Bronchial epithelial cell (primary cell): ENCODE measurements at regions not wholly inside any gene's neighbourhood (a gene's known extent, or its start where the extent isn't known, plus 50 kb on each side); places are given as distances from the start of the nearest gene placed in this dataset.

Experiments used
- DNase-seq: peaks from one replicate; pipeline ENCODE4 v3.0.0-alpha.2; 2010; ENCODE audit warnings: low read depth
- FAIRE-seq: peaks from 2 replicates; lab custom pipeline; 2011; peaks lifted over from hg19 to GRCh38; lab: Jason Lieb, UNC
- H3K27me3 ChIP-seq: 2 replicates; pipeline ENCODE4 v1.5.1; 2011; ENCODE audit warnings: low read length; ENCODE audit not compliant: control insufficient read depth, insufficient read depth
- H3K36me3 ChIP-seq: 2 replicates; pipeline ENCODE4 v1.5.1; 2011; ENCODE audit warnings: low read length; ENCODE audit not compliant: control insufficient read depth, insufficient read depth
- H3K4me3 ChIP-seq: 2 replicates; pipeline ENCODE4 v1.5.1; 2011; ENCODE audit warnings: mild to moderate bottlenecking, low read depth, low read length, control low read depth
- TF ChIP-seq, protein P1 (sequence below): IDR thresholded peaks from 2 replicates; pipeline ENCODE4 v1.5.1; 2011; ENCODE audit warnings: mild to moderate bottlenecking, moderate library complexity, low read length, control low read depth, inconsistent platforms; ENCODE audit not compliant: insufficient read depth, severe bottlenecking

DNA sequence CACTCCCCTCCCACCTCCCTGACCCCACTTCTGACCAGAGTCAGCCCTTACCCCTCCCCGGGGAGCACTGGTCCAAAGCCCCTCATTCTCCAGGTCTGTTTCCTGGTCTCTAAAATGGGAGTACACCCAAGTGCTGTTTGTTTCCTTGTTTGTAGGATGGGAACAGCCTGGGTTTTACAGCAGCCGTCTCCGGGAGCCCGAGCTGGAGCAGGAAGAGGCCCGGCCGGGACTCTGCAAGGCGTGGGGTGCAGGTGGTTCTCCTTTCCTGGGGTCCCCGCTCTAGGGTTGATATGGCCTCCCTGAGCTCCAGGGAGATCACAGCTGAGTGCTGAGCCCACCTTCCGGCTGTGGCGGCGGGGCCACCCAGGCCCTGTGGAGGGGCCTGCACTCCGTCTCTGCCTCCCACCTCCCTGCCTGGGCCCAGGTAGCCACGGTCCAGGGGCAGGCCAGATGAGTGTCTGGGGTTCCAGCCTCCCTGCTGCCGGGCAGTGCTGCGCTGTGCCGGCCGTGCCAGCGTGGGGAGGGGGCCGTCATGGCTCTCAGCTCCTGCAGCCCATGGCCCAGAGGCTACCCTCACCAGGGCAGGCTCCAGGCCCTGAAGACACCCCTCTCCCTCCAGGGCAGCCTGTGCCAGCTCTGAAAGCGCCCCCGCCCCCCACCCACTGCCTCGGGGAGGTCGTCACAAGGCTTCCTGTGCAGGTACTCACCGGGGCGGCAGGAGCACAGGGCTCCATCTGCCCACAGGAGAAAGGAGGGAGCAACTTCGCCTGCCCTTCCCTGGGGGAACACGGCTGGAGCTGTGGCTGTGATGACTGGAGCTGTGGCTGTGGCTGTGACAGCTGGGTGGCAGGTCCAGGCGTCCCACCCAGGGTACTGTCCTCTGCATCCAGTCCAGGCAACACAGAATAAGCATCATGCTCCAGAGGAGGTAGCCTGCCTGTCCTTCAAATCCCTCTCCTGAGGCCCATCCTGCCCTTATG is 98.8 kb downstream of the ADRA2C start:
- H3K27me3 ChIP-seq: no peaks in the 10 kb centered on the region
- DNase-seq (no peak), FAIRE-seq (no peak)
- no peak overlapping the region for H3K4me3 ChIP-seq
- TF ChIP-seq, protein P1, sequence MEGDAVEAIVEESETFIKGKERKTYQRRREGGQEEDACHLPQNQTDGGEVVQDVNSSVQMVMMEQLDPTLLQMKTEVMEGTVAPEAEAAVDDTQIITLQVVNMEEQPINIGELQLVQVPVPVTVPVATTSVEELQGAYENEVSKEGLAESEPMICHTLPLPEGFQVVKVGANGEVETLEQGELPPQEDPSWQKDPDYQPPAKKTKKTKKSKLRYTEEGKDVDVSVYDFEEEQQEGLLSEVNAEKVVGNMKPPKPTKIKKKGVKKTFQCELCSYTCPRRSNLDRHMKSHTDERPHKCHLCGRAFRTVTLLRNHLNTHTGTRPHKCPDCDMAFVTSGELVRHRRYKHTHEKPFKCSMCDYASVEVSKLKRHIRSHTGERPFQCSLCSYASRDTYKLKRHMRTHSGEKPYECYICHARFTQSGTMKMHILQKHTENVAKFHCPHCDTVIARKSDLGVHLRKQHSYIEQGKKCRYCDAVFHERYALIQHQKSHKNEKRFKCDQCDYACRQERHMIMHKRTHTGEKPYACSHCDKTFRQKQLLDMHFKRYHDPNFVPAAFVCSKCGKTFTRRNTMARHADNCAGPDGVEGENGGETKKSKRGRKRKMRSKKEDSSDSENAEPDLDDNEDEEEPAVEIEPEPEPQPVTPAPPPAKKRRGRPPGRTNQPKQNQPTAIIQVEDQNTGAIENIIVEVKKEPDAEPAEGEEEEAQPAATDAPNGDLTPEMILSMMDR: no peak
- H3K36me3 ChIP-seq: no peaks in the 10 kb centered on the region

DNA sequence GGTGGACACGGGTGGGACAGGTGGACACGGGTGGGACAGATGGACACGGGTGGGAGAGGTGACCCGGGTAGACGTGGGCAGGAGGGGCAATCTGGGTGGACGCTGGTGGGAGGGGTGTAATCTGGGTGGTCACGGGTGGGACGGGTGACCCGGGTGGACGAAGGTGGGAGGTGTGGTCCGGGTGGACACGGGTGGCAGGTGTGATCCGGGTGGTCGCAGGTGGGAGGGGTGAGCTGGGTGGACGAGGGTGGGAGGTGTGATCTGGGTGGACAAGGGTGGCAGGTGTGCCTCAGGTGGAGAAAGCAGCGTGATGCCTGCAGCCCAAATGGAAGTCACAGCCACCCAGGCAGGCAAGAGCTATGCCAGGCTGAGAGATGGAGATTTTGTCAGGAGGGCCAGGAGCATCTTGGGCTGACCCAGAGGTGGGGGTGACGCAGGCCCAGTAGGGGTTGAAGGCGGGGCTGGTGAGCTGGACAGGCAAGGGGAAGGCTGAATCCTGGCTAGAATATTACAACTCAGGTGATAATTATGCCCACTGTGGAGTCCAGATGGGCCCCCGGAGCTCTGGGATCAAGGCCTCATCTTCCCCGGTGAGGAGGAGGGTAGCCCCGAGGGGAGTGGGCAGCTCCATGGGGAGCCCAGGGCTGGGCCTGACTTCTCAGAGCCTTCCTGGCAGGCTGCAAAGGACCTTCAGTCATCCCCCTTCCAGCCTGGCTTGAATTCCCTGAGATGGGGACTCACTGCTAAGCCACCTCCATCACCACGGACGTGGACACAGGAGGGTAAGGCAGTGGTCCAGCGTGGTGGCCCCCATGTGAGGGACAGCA is 100.0 kb downstream of the ADRA2C start:
- peaks cover 3% of the 10 kb centered on the region for H3K27me3 ChIP-seq
- no peak for DNase-seq
- no peak overlapping the region for H3K4me3 ChIP-seq
- FAIRE-seq: no peak
- TF ChIP-seq, protein P1: no peak
- no peaks in the 10 kb centered on the region for H3K36me3 ChIP-seq

DNA sequence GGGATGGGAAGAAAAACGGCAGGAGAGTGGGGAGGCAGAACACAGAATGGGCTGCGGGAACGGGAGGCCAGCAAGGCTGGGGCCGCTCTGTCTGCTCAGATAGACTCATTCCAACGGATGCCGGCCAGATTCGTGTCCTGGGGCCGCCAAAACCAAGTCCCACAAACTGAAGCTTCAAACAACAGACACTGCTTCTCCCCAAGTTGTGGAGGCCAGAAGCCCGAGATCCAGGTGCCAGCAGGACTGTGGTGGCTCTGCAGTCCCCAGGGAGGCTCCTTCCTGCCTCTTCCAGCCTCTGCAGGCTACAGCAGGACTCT is 100.6 kb downstream of the ADRA2C start:
- H3K27me3 ChIP-seq: peaks cover 6% of the 10 kb centered on the region
- no peak overlapping the region for H3K4me3 ChIP-seq
- no peak for FAIRE-seq
- TF ChIP-seq, protein P1: no peak
- no peak for DNase-seq
- no peaks in the 10 kb centered on the region for H3K36me3 ChIP-seq

DNA sequence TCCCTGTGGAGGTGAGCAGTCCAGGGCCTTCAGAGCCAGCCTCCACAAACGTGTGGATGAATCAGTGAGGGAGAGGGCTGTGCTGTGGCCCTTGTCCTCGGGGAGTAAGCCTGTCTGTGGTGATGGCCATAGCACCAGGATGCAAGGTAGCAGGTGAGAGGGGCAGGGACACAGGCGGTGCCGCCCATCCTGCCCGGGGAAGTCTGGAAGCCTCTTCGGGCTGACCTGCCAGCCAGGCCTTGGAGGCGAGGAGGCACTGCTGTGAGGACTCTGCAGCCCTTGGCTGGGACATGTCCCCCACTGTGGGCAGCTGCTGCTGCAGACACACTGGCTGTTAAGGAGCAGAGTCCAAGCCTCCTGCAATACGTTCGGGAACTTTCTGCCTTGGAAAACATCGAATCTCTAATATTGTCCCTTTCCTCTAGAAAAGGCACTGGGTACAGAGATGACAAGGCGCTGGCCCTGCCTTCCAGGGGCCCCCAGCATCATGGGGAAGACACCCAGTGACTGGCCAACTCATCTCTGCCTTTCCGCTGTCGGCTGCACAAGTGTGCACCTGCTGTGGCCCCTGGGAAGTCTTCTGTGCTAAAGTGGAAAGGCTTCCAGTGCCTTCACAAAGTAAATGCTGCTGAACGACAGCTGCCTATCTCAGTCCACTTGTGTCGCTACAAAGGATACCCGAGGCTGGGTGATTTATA is 101.4 kb downstream of the ADRA2C start:
- H3K4me3 ChIP-seq: no peak overlapping the region
- DNase-seq (no peak), FAIRE-seq (no peak)
- TF ChIP-seq, protein P1: no peak
- H3K27me3 ChIP-seq: peaks cover 7% of the 10 kb centered on the region
- H3K36me3 ChIP-seq: no peaks in the 10 kb centered on the region

DNA sequence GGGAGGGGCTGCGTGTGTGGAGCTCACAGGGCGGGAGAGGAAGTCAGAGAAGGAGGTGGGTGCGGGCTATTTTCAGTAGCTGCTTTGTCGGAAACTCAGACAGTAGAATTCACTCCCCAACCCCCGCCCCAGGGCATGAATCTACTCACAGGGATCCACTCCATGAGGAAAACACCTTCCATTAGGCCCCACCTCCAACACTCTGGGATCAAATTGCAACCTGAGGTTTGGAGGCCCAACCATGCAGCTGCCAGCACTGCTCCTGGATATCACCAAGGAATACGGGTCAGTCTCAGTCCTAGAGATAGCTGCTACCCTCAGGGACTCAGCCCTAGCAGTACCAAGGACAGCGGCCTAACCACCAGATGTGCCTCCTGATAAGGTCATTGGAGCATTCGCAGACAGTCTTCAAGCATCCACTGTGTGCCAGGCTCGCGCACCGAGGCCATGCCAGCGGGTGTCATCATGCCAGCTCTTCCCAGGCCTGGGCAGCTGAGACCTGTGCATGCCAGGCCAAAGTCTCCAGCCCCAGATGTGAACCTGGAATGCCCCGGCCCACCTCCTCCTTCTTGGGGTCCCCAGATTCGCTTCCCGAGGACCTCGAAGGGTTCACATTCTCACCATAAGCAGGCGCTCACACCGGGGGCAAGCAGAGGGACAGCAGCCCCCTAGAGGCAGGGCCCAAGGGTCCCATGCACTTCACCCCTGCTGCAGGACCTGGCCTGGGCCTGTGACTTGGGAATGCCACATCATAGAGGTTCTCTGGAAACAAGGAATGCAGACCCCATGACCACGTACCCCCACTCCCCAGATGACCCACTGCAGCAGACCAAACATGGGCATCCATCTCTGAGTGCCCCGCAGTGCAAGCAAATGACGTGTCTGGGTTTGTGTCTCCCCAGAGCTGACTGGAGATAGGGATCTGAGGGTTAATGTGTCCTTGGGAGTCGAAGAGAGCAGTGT is 102.3 kb downstream of the ADRA2C start:
- peaks cover 7% of the 10 kb centered on the region for H3K27me3 ChIP-seq
- H3K4me3 ChIP-seq: no peak overlapping the region
- DNase-seq: no peak
- no peak for FAIRE-seq
- H3K36me3 ChIP-seq: no peaks in the 10 kb centered on the region
- TF ChIP-seq, protein P1: no peak
